ENCODE measurements at regions not wholly inside any gene's neighbourhood (a gene's known extent, or its start where the extent isn't known, plus 50 kb on each side); places are given as distances from the start of the nearest gene placed in this dataset.
"Not testable (repeated sequence)": the region's sequence is repeated elsewhere in the genome, so short reads cannot be mapped to it uniquely, and the experiment has no call there.

DNA sequence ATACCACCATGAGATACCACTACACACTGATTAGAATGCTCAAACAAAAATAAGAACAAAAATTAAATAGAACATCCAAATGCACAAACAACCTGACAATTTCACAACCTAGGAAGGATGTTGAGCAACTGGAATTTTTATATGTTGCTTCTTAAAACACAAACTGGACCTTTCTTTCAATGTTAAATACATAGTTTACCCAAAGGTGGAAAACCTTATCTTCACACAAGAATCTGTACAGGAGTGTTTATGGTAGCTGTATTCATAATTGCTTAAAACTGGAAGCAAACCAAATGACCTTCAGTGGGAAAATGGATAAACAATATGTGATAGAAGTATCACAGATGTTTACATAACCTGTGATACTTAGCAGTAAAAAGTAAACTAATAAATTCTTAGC, 573.8 kb downstream of the MAGEB5 start:
- DNase-seq, result no peak
- H3K4me1 ChIP-seq, result no peaks in the 10 kb centered on the region
- no peak overlapping the region for H3K4me3 ChIP-seq
- no peak overlapping the region for H3K27ac ChIP-seq
- no peaks in the 10 kb centered on the region for H3K9me3 ChIP-seq
- TF ChIP-seq, protein P1, sequence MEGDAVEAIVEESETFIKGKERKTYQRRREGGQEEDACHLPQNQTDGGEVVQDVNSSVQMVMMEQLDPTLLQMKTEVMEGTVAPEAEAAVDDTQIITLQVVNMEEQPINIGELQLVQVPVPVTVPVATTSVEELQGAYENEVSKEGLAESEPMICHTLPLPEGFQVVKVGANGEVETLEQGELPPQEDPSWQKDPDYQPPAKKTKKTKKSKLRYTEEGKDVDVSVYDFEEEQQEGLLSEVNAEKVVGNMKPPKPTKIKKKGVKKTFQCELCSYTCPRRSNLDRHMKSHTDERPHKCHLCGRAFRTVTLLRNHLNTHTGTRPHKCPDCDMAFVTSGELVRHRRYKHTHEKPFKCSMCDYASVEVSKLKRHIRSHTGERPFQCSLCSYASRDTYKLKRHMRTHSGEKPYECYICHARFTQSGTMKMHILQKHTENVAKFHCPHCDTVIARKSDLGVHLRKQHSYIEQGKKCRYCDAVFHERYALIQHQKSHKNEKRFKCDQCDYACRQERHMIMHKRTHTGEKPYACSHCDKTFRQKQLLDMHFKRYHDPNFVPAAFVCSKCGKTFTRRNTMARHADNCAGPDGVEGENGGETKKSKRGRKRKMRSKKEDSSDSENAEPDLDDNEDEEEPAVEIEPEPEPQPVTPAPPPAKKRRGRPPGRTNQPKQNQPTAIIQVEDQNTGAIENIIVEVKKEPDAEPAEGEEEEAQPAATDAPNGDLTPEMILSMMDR (IDR thresholded peaks at IDR 0.05), result no peak
- no peaks in the 10 kb centered on the region for H3K27me3 ChIP-seq (ENCODE audit: low read depth)
- intact Hi-C loops (cut with DNase I), result no loop called here
- H3K36me3 ChIP-seq, result no peaks in the 10 kb centered on the region
- no peak for ATAC-seq

DNA sequence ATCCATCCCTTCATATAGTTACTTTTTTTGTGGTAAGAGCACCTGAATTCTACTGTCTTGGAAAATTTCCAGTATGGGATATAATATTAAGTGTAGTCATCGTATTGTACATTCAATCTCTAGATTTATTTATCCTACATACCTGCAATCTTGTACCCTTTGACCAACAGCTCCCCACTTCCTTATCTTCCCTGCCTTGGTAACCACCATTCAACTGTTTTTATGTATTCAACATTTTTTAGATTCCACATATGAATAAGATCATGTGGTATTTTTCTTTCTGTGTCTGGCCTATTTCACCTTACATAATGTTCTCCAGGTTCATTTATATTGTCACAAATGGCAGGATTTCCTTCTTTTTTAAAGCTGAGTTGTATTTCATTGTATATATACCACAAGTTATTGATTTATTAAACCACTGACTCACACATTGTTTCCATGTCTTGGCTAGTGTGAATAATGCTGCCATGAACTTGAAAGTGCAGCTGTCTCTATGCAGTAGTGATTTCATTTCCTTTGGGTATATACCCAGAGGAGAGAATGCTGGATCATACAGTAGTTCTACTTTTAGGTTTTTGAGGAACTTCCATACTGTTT, 572.5 kb downstream of the MAGEB5 start:
- DNase-seq (no peak), ATAC-seq (no peak)
- TF ChIP-seq, protein P1 (IDR thresholded peaks at IDR 0.05), result no peak
- no peak overlapping the region for H3K4me3 ChIP-seq
- H3K27me3 ChIP-seq (ENCODE audit: low read depth), result no peaks in the 10 kb centered on the region
- intact Hi-C loops (cut with DNase I), result no loop called here
- no peaks in the 10 kb centered on the region for H3K36me3 ChIP-seq
- H3K27ac ChIP-seq, result no peak overlapping the region
- H3K4me1 ChIP-seq, result no peaks in the 10 kb centered on the region
- no peaks in the 10 kb centered on the region for H3K9me3 ChIP-seq

DNA sequence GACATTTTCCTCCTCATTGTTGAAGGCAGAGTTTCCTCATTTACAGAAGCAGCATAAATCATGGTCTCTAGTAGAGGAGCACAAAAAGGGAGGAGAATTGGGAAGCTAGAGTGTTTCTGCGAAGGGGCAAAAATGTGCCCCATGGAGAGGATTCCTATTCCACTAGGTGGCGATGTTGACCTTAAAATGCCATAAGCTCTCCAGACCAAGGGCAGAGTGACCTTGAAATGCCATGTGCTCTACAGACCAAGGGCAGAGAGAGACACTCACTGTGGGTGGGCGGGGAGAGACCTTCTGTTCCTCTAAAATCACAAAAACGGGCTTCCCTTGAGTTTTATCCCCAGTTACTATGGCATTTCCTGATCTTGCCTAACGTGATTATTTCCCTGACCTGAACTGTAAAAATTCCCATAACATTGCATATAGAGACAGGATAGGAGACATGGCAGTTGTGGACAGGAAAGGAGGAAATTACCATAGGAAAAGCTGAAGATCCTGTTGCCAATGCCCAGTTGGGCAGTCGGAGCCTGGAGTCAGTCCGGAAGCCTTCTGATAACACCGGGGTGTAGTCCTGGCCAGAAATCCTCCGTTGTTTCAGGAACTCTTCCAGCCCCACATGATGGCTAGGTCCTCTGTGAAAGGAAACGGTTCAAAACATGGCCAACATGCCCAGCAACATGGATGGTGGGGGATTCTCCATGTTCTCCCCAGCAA, 567.7 kb downstream of the MAGEB5 start:
- intact Hi-C loops (cut with DNase I), result no loop called here
- Histone ChIP-seq H3K27me3 (ENCODE audit: low read depth) (no peaks in the 10 kb centered on the region), H3K4me3 (no peak overlapping the region), H3K4me1 (no peaks in the 10 kb centered on the region), H3K36me3 (no peaks in the 10 kb centered on the region), H3K27ac (no peak overlapping the region), H3K9me3 (no peaks in the 10 kb centered on the region)
- TF ChIP-seq, protein P1 (IDR thresholded peaks at IDR 0.05), result peak; percentile 35
- no peak for DNase-seq
- no peak for ATAC-seq

DNA sequence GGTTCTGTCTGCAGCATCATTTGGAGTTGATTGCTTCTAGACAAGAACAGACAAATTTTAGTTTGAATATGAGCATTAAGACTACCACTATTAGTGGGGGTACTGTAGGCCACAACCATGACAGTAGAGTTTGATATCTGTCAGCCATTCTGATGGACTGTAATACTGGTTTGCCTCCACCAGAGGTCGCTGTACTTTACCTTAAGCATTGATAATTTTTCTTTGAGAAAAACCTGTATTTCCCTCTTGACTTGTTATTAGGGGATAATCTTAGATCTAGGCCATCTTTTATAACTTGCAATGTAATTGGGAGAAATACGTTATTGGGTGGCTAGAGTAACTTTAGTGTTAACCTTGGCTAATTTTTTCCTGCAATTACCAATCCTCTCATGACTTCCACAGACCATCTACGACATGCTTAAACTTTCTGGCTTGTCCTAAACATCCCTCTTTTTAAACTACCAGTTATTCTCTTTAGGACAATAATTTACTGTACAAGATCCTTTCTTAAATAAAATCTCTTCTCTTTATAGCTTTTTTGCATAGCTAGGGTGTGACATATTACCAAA, 562.4 kb downstream of the MAGEB5 start:
- Histone ChIP-seq H3K27me3 (ENCODE audit: low read depth) (no peaks in the 10 kb centered on the region), H3K27ac (no peak overlapping the region), H3K9me3 (no peaks in the 10 kb centered on the region), H3K36me3 (no peaks in the 10 kb centered on the region), H3K4me3 (no peak overlapping the region), H3K4me1 (no peaks in the 10 kb centered on the region)
- intact Hi-C loops (cut with DNase I), result no loop called here
- ATAC-seq (no peak), DNase-seq (no peak)
- TF ChIP-seq, protein P1 (IDR thresholded peaks at IDR 0.05), result no peak

DNA sequence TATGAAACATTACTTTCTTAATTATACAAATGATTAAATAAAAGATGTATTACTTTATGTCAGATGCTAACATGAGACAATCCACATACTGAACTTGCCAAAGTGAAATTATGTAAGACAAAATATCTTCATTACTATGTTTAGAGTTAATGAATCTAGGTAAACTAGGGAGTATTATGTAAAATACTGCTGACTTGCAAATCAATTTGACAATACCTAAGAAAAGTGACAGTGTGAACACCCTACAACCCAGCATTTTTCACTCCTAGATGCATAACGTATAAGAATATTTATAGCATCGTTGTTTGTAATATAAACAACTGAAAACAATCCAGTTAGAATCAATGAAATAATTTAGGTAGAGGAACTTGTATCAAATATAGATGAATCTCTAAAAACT, 546.3 kb downstream of the MAGEB5 start:
- intact Hi-C loops (cut with DNase I), result no loop called here
- Histone ChIP-seq H3K27ac (no peak overlapping the region), H3K27me3 (ENCODE audit: low read depth) (no peaks in the 10 kb centered on the region), H3K4me1 (no peaks in the 10 kb centered on the region), H3K4me3 (no peak overlapping the region), H3K36me3 (no peaks in the 10 kb centered on the region), H3K9me3 (no peaks in the 10 kb centered on the region)
- no peak for DNase-seq
- TF ChIP-seq, protein P1 (IDR thresholded peaks at IDR 0.05), result no peak
- ATAC-seq, result no peak

DNA sequence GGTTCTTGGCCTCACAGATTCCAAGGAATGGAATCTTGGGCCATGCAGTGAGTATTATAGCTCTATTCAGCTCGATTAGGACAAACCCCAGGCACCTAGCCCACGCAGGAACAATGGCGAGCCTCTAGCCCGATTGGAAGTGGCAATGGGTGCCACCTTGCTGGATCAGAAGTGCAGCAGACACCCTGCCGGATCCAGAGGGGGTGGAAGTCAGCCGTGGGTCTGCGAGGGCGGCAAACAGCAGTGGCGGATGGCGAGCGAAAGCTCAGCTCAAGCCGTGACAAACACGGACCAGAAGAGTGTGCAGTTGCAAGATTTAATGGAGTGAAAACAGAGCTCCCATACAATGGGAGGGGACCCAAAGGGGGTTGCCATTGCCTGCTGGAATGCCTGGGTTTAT, 539.8 kb downstream of the MAGEB5 start:
- intact Hi-C loops (cut with DNase I), result not testable (repeated sequence)

More for the DNA sequence above, 539.8 kb downstream of the MAGEB5 start:
- H3K27me3 ChIP-seq (ENCODE audit: low read depth); H3K9me3 ChIP-seq; H3K27ac ChIP-seq; H3K4me3 ChIP-seq; DNase-seq; H3K36me3 ChIP-seq; ATAC-seq; H3K4me1 ChIP-seq: not testable (repeated sequence)

Data from lower lobe of right lung (tissue), 2 donors.